Stimulated activated CD4-positive, alpha-beta T cell treated with anti-CD3 and anti-CD28 coated beads, Interleukin-12 subunit alpha, Interleukin-12 subunit beta, amount 100 ng/mL, for 48 hours (primary cell): ENCODE measurements at regions not wholly inside any gene's neighbourhood (a gene's known extent, or its start where the extent isn't known, plus 50 kb on each side); places are given as distances from the start of the nearest gene placed in this dataset.

ENCODE experiments used
- DNase-seq, 3 donors: peaks; one replicate each; pipeline ENCODE4 v3.0.0-alpha.2; 2020; ENCODE audit warnings: low read depth in 2 of 3, low spot score in 1 of 3

- peak in 1 of 3 donors; percentile 32 for DNase-seq
Measured at GRCh38 chr5:168227001-168227400, 64.4 kb upstream of the WWC1 start.

GRCh38 chr5:168227973-168228615 lies 63.4 kb upstream of the WWC1 start:
- peak in 1 of 3 donors; percentile 58 for DNase-seq

- DNase-seq, result no peak
Measured at GRCh38 chr5:168228668-168229067, 62.8 kb upstream of the WWC1 start.

DNA sequence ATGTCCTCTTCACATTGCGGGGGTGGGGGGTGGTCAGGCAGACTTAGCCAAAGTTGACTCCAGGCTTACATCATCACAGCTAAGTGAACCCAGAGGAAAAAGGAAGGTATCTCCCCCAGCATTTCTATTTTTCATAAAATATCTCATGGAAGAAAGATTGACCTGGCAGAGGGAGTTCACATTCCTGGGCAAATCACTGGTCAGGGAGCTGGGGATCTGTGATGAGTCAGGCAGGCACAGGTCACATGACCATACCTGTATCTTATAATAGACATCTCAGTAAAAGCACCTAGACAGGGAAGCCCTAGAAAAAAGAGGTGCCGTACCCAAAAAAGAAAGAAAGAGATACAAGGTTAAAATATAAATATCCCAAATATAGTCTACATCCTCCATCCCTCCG lies 57.3 kb upstream of the WWC1 start:
- no peak for DNase-seq

DNA sequence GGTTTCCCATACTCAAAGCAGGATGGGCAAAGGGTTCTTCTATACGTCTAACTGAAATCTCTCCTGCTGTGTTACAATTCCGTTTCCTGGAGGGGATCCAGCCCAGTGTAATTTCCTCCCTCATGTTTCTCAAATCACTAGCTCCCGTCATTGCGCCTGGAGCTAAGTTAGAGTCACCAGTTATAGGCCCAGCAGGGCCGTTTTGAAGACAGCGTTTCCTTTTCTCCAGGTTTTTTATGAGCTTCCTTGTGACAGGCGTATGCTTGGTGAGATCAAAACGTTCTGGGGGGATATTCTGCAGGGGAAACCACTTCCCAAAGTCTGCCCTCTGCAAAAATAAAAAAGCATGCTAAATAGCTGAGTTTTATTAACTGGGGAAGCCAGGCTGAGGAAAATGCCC lies 53.0 kb upstream of the WWC1 start:
- no peak for DNase-seq

GRCh38 chr5:168239325-168239724 lies 52.1 kb upstream of the WWC1 start:
- no peak for DNase-seq
